GM18508 (cell line): ENCODE measurements at regions not wholly inside any gene's neighbourhood (a gene's known extent, or its start where the extent isn't known, plus 50 kb on each side); places are given as distances from the start of the nearest gene placed in this dataset.

Source experiments
- ATAC-seq: cut with Tn5 transposase; IDR thresholded peaks from one replicate; pipeline ENCODE4 v1.9.1; 2021; ENCODE audit warnings: moderate number of reproducible peaks; ENCODE audit not compliant: insufficient read depth, unreplicated experiment

- ATAC-seq: no peak
These were observed 83.7 kb upstream of the GALNT5 start for GRCh38 chr2:157173740-157174184.

- ATAC-seq: no peak
These were observed 83.2 kb upstream of the GALNT5 start for GRCh38 chr2:157174321-157174720.

- ATAC-seq: no peak
These were observed 80.9 kb upstream of the GALNT5 start for GRCh38 chr2:157176602-157177001.

- no peak for ATAC-seq
These were observed 78.6 kb upstream of the GALNT5 start for GRCh38 chr2:157178874-157179273.

GRCh38 chr2:157179324-157180105, 78.0 kb upstream of the GALNT5 start:
- ATAC-seq: no peak

GRCh38 chr2:157180359-157180758, 77.1 kb upstream of the GALNT5 start:
- no peak for ATAC-seq

GRCh38 chr2:157181234-157181633, 76.3 kb upstream of the GALNT5 start:
- ATAC-seq: no peak

GRCh38 chr2:157182204-157182709, 75.2 kb upstream of the GALNT5 start:
- no peak for ATAC-seq

- ATAC-seq: no peak
These were observed 74.6 kb upstream of the GALNT5 start for GRCh38 chr2:157182834-157183396.

GRCh38 chr2:157184161-157184895, 73.2 kb upstream of the GALNT5 start:
- no peak for ATAC-seq

- no peak for ATAC-seq
These were observed 71.9 kb upstream of the GALNT5 start for GRCh38 chr2:157185476-157186227.

- no peak for ATAC-seq
These were observed 67.4 kb upstream of the GALNT5 start for GRCh38 chr2:157190151-157190550.

- no peak for ATAC-seq
These were observed 66.3 kb upstream of the GALNT5 start for GRCh38 chr2:157191186-157191585.

GRCh38 chr2:157192445-157193423, 64.8 kb upstream of the GALNT5 start:
- peak; percentile 88 for ATAC-seq

GRCh38 chr2:157193461-157193860, 64.0 kb upstream of the GALNT5 start:
- ATAC-seq: no peak

- peak; percentile 56 for ATAC-seq
These were observed 63.3 kb upstream of the GALNT5 start for GRCh38 chr2:157194097-157194688.

GRCh38 chr2:157194844-157195243, 62.7 kb upstream of the GALNT5 start:
- ATAC-seq: no peak

GRCh38 chr2:157196956-157197355, 60.5 kb upstream of the GALNT5 start:
- ATAC-seq: no peak

GRCh38 chr2:157197848-157198247, 59.7 kb upstream of the GALNT5 start:
- no peak for ATAC-seq
